ENCODE measurements at regions not wholly inside any gene's neighbourhood (a gene's known extent, or its start where the extent isn't known, plus 50 kb on each side); places are given as distances from the start of the nearest gene placed in this dataset.
"Not testable (repeated sequence)": the region's sequence is repeated elsewhere in the genome, so short reads cannot be mapped to it uniquely, and the experiment has no call there.

DNA sequence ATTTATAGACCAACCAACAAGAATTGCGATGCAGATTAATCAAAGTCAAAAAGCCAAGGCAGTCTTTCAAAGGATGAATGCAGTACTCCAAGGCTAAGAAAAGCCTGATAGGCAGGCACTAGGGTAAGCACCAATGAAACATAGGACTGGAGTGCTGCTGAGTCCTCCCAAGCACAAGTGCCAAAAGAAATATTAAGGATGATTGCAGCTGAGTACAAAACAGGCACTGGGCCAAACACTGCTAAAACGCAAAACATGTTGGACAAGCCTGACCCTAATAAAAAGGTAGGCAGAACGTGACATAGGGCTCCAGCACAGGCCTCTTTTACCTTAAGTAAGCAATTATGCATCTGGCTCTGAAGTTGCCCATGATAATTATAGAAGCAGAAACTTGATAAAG lies 160.1 kb upstream of the LRP1B start:
- no peaks in the 10 kb centered on the region for H3K36me3 ChIP-seq (replicated peaks)
- no peak overlapping the region for H3K27ac ChIP-seq
- DNase-seq = peak; percentile 41
- in situ Hi-C loops (cut with HindIII; ENCODE audit: low pct_ligation_motif_present, low sequenced_read_pairs) = no loop called here
- TF ChIP-seq, protein P1, sequence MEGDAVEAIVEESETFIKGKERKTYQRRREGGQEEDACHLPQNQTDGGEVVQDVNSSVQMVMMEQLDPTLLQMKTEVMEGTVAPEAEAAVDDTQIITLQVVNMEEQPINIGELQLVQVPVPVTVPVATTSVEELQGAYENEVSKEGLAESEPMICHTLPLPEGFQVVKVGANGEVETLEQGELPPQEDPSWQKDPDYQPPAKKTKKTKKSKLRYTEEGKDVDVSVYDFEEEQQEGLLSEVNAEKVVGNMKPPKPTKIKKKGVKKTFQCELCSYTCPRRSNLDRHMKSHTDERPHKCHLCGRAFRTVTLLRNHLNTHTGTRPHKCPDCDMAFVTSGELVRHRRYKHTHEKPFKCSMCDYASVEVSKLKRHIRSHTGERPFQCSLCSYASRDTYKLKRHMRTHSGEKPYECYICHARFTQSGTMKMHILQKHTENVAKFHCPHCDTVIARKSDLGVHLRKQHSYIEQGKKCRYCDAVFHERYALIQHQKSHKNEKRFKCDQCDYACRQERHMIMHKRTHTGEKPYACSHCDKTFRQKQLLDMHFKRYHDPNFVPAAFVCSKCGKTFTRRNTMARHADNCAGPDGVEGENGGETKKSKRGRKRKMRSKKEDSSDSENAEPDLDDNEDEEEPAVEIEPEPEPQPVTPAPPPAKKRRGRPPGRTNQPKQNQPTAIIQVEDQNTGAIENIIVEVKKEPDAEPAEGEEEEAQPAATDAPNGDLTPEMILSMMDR (IDR thresholded peaks at IDR 0.05; ENCODE audit: low read depth, low read length, missing control alignments) = no peak
- H3K4me3 ChIP-seq (ENCODE audit: low read depth, low read length) = no peak overlapping the region
- H3K27me3 ChIP-seq (replicated peaks) = no peaks in the 10 kb centered on the region

DNA sequence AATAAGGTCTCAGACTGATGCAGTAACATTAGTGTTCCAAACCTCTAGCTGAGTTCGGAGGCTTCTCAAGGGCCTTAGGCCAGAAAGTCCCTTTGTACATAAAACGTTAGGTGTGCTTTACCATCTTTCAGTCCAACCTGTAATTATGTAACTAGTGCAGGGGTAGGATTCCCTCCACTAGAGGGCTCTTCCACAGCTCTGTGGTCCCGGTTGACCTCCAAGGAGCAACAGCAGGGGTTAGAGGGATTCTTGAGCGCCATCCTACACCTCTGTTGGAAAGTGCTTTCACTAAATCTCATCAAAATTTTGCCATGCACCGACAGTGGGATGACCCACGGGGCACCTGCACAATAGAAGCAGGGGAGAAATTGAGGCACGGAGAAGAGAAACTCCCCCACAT lies 155.8 kb upstream of the LRP1B start:
- DNase-seq = no peak
- in situ Hi-C loops (cut with HindIII; ENCODE audit: low pct_ligation_motif_present, low sequenced_read_pairs) = no loop called here
- H3K27ac ChIP-seq = no peak overlapping the region
- no peaks in the 10 kb centered on the region for H3K36me3 ChIP-seq (replicated peaks)
- H3K4me3 ChIP-seq (ENCODE audit: low read depth, low read length) = no peak overlapping the region
- no peaks in the 10 kb centered on the region for H3K27me3 ChIP-seq (replicated peaks)
- TF ChIP-seq, protein P1 (IDR thresholded peaks at IDR 0.05; ENCODE audit: low read depth, low read length, missing control alignments) = peak; percentile 49

DNA sequence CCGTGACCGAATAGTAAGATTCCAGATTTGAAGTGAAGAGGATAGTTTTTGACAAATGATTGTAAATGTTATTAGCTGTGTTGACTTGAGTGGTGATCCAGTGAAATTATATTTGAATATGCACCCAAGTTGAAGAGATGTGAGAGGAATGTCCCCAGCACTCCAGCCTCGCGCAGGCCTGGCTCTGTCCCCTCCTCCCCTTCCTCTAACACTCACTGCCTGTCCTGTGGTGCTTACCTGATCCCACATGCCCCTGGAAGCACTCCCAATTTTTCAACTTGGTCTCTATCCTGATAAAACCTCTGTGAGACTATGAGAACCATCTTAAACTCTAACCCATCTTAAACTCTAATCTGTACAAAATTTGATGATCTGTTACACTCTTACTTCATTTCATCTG lies 154.7 kb upstream of the LRP1B start:
- H3K36me3 ChIP-seq (replicated peaks) = no peaks in the 10 kb centered on the region
- no peak overlapping the region for H3K27ac ChIP-seq
- no peak overlapping the region for H3K4me3 ChIP-seq (ENCODE audit: low read depth, low read length)
- H3K27me3 ChIP-seq (replicated peaks) = no peaks in the 10 kb centered on the region
- DNase-seq = no peak
- TF ChIP-seq, protein P1 (IDR thresholded peaks at IDR 0.05; ENCODE audit: low read depth, low read length, missing control alignments) = no peak
- in situ Hi-C loops (cut with HindIII; ENCODE audit: low pct_ligation_motif_present, low sequenced_read_pairs) = no loop called here

DNA sequence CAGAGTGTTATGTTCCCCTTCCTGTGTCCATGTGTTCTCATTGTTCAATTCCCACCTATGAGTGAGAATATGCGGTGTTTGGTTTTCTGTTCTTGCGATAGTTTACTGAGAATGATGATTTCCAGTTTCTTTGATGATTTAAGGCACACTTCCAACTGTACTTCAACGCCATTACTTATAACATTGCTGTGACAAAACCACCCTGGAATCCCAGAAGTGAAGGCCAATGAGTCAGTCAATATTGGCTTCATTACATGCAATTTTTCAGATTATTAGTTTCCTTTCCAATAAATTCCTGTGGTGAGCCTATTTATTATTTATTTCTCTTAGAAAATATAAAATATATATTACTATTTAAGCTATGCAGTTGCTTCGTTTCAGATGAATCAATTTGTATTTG lies 153.5 kb upstream of the LRP1B start:
- H3K4me3 ChIP-seq (ENCODE audit: low read depth, low read length); H3K27ac ChIP-seq; H3K36me3 ChIP-seq (replicated peaks); in situ Hi-C loops (cut with HindIII; ENCODE audit: low pct_ligation_motif_present, low sequenced_read_pairs); H3K27me3 ChIP-seq (replicated peaks): not testable (repeated sequence)
- DNase-seq = peak; percentile 20

DNA sequence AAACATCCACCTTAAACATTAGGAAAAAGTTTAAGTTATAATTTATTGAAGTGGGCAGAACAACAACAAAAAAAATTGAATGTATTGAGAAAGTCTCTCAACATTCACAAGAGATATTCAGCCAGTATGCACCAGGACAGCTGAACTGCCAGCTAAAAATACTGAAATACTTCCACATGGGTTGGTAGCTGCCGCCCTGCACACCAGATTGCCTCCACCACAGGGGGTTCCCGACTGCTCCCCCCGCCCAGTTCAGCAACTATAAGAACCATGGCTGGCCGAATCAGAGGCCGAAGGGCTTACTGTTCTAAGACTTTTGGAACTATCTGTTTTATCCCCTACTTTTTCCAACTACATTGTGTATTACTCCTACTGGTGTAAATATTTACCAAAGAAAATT lies 150.0 kb upstream of the LRP1B start:
- in situ Hi-C loops (cut with HindIII; ENCODE audit: low pct_ligation_motif_present, low sequenced_read_pairs) = no loop called here
- TF ChIP-seq, protein P1 (IDR thresholded peaks at IDR 0.05; ENCODE audit: low read depth, low read length, missing control alignments) = no peak
- no peak for DNase-seq
- Histone ChIP-seq H3K27ac (no peak overlapping the region), H3K4me3 (ENCODE audit: low read depth, low read length) (no peak overlapping the region), H3K36me3 (replicated peaks) (no peaks in the 10 kb centered on the region), H3K27me3 (replicated peaks) (no peaks in the 10 kb centered on the region)

DNA sequence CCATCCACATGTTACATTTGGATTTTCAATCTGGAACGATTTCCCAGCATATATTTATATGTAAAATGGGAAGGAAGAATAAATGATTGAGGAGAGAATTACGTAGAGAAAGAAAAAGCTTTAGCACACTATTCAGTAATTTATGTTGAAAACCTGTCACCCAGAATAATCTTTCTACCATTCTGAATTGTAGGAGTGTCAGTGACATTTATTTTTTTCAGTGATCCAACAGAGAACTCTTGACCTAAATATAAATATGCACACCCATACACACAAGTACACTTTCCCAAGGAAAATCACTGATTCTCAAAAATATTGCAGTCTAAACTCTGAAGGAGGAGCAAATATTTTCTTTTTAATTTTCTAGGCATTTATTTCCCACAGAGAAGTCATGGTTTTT lies 140.2 kb upstream of the LRP1B start:
- in situ Hi-C loops (cut with HindIII; ENCODE audit: low pct_ligation_motif_present, low sequenced_read_pairs) = no loop called here
- H3K27ac ChIP-seq = no peak overlapping the region
- TF ChIP-seq, protein P1 (IDR thresholded peaks at IDR 0.05; ENCODE audit: low read depth, low read length, missing control alignments) = no peak

More for the DNA sequence above, 140.2 kb upstream of the LRP1B start:
- DNase-seq = no peak
- Histone ChIP-seq H3K27me3 (replicated peaks) (no peaks in the 10 kb centered on the region), H3K4me3 (ENCODE audit: low read depth, low read length) (no peak overlapping the region), H3K36me3 (replicated peaks) (no peaks in the 10 kb centered on the region)
